ENCODE measurements at regions not wholly inside any gene's neighbourhood (a gene's known extent, or its start where the extent isn't known, plus 50 kb on each side); places are given as distances from the start of the nearest gene placed in this dataset.

- TF ChIP-seq CEBPB (IDR thresholded peaks at IDR 0.05; ENCODE audit: low read depth) (no peak), ELF1 (IDR thresholded peaks at IDR 0.05; ENCODE audit: borderline replicate concordance, low read depth) (no peak), EZH2 (IDR thresholded peaks at IDR 0.05) (no peak), POLR2A (IDR thresholded peaks at IDR 0.05; ENCODE audit: borderline replicate concordance, extremely low read depth, insufficient read depth, insufficient read length) (no peak), POLR2AphosphoS5 (IDR thresholded peaks at IDR 0.05; ENCODE audit: low read depth, low read length) (no peak)
Measured at GRCh38 chr9:82489201-82489821, 500.7 kb downstream of the SPATA31D1 start.
